Trophoblast cell (in vitro differentiated cells and primary cell): ENCODE measurements at regions not wholly inside any gene's neighbourhood (a gene's known extent, or its start where the extent isn't known, plus 50 kb on each side); places are given as distances from the start of the nearest gene placed in this dataset.
A peak's percentile ranks its signal among the peaks of the same experiment; 100 is the strongest.

Experiments used
- DNase-seq, 2 donors: peaks; one replicate each; pipeline ENCODE4 v3.0.0-alpha.2; 2016
- H2AFZ ChIP-seq: 2 replicates; pipeline ENCODE4 v1.6.1; 2013; ENCODE audit warnings: low read length, moderate library complexity, mild to moderate bottlenecking; ENCODE audit not compliant: insufficient read depth, poor library complexity
- H2AK5ac ChIP-seq: 2 replicates; pipeline ENCODE4 v1.6.1; 2013; ENCODE audit warnings: mild to moderate bottlenecking, low read length
- H2BK120ac ChIP-seq: 2 replicates; pipeline ENCODE4 v1.6.1; 2013; ENCODE audit warnings: low read length, mild to moderate bottlenecking, moderate library complexity; ENCODE audit not compliant: insufficient read depth, poor library complexity
- H2BK12ac ChIP-seq: 2 replicates; pipeline ENCODE4 v1.6.1; 2013; ENCODE audit warnings: mild to moderate bottlenecking, low read length, moderate library complexity
- H2BK5ac ChIP-seq: 2 replicates; pipeline ENCODE4 v1.6.1; 2013; ENCODE audit warnings: low read length, low read depth, moderate library complexity, mild to moderate bottlenecking; ENCODE audit not compliant: poor library complexity
- H3K14ac ChIP-seq: 2 replicates; pipeline ENCODE4 v1.6.1; 2013; ENCODE audit warnings: mild to moderate bottlenecking, low read length
- H3K18ac ChIP-seq: 2 replicates; pipeline ENCODE4 v1.6.1; 2013; ENCODE audit warnings: mild to moderate bottlenecking, low read length
- H3K23ac ChIP-seq: 2 replicates; pipeline ENCODE4 v1.6.1; 2013; ENCODE audit warnings: low read length
- H3K27ac ChIP-seq: 2 replicates; pipeline ENCODE4 v1.5.1; 2013; ENCODE audit warnings: low read depth, mild to moderate bottlenecking, inconsistent platforms, low read length, moderate library complexity
- H3K27me3 ChIP-seq: 2 replicates; pipeline ENCODE4 v1.6.1; 2013; ENCODE audit warnings: inconsistent platforms, mild to moderate bottlenecking, low read length, moderate library complexity; ENCODE audit not compliant: insufficient read depth
- H3K36me3 ChIP-seq, 2 experiments: 1 replicate in 1 of 2; 2 replicates in 1 of 2; pipeline ENCODE4 v1.6.1; 2013; ENCODE audit warnings: low read length in 2 of 2, mild to moderate bottlenecking in 2 of 2, moderate library complexity in 1 of 2; ENCODE audit not compliant: insufficient read depth in 2 of 2, control insufficient read depth in 1 of 2
- H3K4ac ChIP-seq: 2 replicates; pipeline ENCODE4 v1.6.1; 2013; ENCODE audit warnings: low read depth, mild to moderate bottlenecking, low read length, moderate library complexity
- H3K4me1 ChIP-seq, 2 experiments: 1 replicate in 1 of 2; 2 replicates in 1 of 2; pipeline ENCODE4 v1.6.1; 2013; ENCODE audit warnings: low read length in 2 of 2, mild to moderate bottlenecking in 2 of 2, moderate library complexity in 1 of 2; ENCODE audit not compliant: insufficient read depth in 2 of 2, control insufficient read depth in 1 of 2
- H3K4me2 ChIP-seq: 2 replicates; pipeline ENCODE4 v1.6.1; 2013; ENCODE audit warnings: inconsistent platforms, mild to moderate bottlenecking, low read length, moderate library complexity
- H3K4me3 ChIP-seq: 2 replicates; pipeline ENCODE4 v1.5.1; 2013; ENCODE audit warnings: mild to moderate bottlenecking, low read depth, low read length, inconsistent platforms
- H3K79me1 ChIP-seq: one replicate; pipeline ENCODE4 v1.6.1; 2013; ENCODE audit warnings: low read length
- H3K79me2 ChIP-seq: 2 replicates; pipeline ENCODE4 v1.6.1; 2013; ENCODE audit warnings: low read length, mild to moderate bottlenecking; ENCODE audit not compliant: control insufficient read depth, insufficient read depth, poor library complexity
- H3K9ac ChIP-seq: 2 replicates; pipeline ENCODE4 v1.6.1; 2013; ENCODE audit warnings: mild to moderate bottlenecking, low read length
- H3K9me3 ChIP-seq: 2 replicates; pipeline ENCODE4 v1.6.1; 2013; ENCODE audit warnings: low read depth, mild to moderate bottlenecking, control low read depth, inconsistent platforms, low read length; ENCODE audit not compliant: insufficient read depth
- H4K12ac ChIP-seq: 2 replicates; pipeline ENCODE4 v1.6.1; 2013; ENCODE audit warnings: low read depth, mild to moderate bottlenecking, low read length, moderate library complexity
- H4K8ac ChIP-seq: 2 replicates; pipeline ENCODE4 v1.6.1; 2013; ENCODE audit warnings: low read depth, mild to moderate bottlenecking, low read length, moderate library complexity
- H4K91ac ChIP-seq: one replicate; pipeline ENCODE4 v1.6.1; 2013; ENCODE audit warnings: low read depth, mild to moderate bottlenecking, low read length, moderate library complexity
- WGBS: extraction: QIAGEN DNeasy Blood & Tissue Kit; methylation state at CpG from one replicate; pipeline ENCODE4 v1.1.7; 2013; ENCODE audit warnings: missing lambda C conversion rate; ENCODE audit not compliant: insufficient read length, insufficient coverage; ENCODE audit errors: extremely low coverage; 5-methylcytosine and 5-hydroxymethylcytosine counted together

DNA sequence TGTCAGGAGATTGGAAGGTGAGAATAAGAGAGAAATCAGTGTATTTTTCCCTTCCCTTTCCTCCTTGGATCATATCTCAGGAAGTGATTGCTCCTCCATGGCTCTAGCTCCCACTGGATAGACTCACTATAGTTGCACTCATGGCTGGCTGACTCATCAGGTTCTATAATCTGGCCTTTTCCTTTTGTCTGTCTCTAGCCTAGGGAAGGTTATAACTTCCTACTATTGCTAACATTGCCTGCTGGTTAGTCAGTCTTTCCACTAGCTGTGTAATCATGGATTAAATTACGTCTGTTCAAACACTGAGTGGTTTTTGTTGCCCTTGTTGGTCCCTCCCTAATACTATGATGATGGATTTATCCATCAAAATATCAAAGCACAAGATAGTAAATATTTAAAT lies 195.5 kb upstream of the VEGFC start:
- H2BK5ac ChIP-seq, result no peak overlapping the region
- H3K18ac ChIP-seq, result no peak overlapping the region
- H4K91ac ChIP-seq, result no peak overlapping the region
- H3K4ac ChIP-seq, result no peak overlapping the region
- no peaks in the 10 kb centered on the region for H3K36me3 ChIP-seq
- no peak overlapping the region for H2BK12ac ChIP-seq
- H3K9me3 ChIP-seq, result no peaks in the 10 kb centered on the region
- no peak overlapping the region for H3K4me2 ChIP-seq
- no peak overlapping the region for H2BK120ac ChIP-seq
- H2AFZ ChIP-seq, result no peak overlapping the region
- H3K4me3 ChIP-seq, result no peak overlapping the region
- peak in 1 of 2 donors; percentile 26 for DNase-seq
- H3K27ac ChIP-seq, result no peak overlapping the region
- H3K14ac ChIP-seq, result no peak overlapping the region
- H3K79me2 ChIP-seq, result no peaks in the 10 kb centered on the region
- no peaks in the 10 kb centered on the region for H3K79me1 ChIP-seq
- no peaks in the 10 kb centered on the region for H3K27me3 ChIP-seq
- no peak overlapping the region for H4K12ac ChIP-seq
- H2AK5ac ChIP-seq, result no peak overlapping the region
- no peak overlapping the region for H3K9ac ChIP-seq
- no CpG with 5 or more reads among the region's 1 CpG for WGBS
- H3K4me1 ChIP-seq, result no peaks in the 10 kb centered on the region
- no peak overlapping the region for H4K8ac ChIP-seq
- no peak overlapping the region for H3K23ac ChIP-seq

- Histone ChIP-seq H3K79me1 (no peaks in the 10 kb centered on the region), H3K79me2 (no peaks in the 10 kb centered on the region), H2BK120ac (no peak overlapping the region), H3K4me3 (no peak overlapping the region), H2AFZ (no peak overlapping the region), H4K91ac (no peak overlapping the region), H2AK5ac (no peak overlapping the region), H4K12ac (no peak overlapping the region), H3K18ac (no peak overlapping the region), H3K27me3 (no peaks in the 10 kb centered on the region), H3K27ac (no peak overlapping the region), H4K8ac (no peak overlapping the region), H3K36me3 (no peaks in the 10 kb centered on the region), H3K4me1 (no peaks in the 10 kb centered on the region), H3K9ac (no peak overlapping the region), H2BK5ac (no peak overlapping the region), H3K14ac (no peak overlapping the region), H3K4ac (no peak overlapping the region), H3K9me3 (no peaks in the 10 kb centered on the region), H3K23ac (no peak overlapping the region), H2BK12ac (no peak overlapping the region), H3K4me2 (no peak overlapping the region)
- DNase-seq, result no peak
- no CpG with 5 or more reads among the region's 1 CpG for WGBS
Observed at GRCh38 chr4:176989186-176989585, 196.5 kb upstream of the VEGFC start.

DNA sequence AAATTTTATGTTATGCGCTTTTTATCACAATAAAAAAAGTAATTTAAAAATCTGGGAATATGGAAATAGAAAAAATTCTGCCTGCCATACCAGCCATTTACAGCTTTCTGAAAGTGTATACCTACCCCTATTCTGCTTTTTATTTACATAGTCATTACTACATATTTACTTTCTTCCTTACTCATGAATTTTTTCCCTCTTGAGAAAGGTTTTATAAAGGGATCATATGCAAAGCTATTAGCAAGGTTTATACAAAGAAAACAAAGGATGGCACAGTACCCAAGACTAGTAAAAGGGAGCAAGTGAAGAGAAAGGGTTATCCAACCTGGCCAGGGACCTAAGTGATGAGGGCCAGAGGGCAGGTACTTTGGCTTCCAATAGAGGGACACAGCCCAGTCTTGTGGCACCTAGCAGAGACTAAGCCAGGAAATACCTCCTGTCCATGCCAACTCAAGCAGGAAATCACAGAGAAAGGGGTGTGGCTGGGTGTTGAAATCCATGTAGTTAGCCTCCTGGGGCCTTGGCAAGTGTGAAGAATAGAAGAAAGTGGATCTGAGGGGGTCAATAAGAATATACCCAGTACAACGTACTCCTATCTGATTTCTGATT lies 207.3 kb upstream of the VEGFC start:
- Histone ChIP-seq H4K8ac (no peak overlapping the region), H3K14ac (no peak overlapping the region), H2AFZ (no peak overlapping the region), H3K36me3 (no peaks in the 10 kb centered on the region), H3K4me2 (no peak overlapping the region), H2AK5ac (no peak overlapping the region), H3K9me3 (no peaks in the 10 kb centered on the region), H2BK5ac (no peak overlapping the region), H4K12ac (no peak overlapping the region), H3K18ac (no peak overlapping the region), H3K27ac (no peak overlapping the region), H3K79me2 (no peaks in the 10 kb centered on the region), H4K91ac (no peak overlapping the region), H3K4ac (no peak overlapping the region), H3K4me3 (no peak overlapping the region), H3K79me1 (no peaks in the 10 kb centered on the region), H3K27me3 (no peaks in the 10 kb centered on the region), H2BK120ac (no peak overlapping the region), H3K9ac (no peak overlapping the region), H3K23ac (no peak overlapping the region), H3K4me1 (no peaks in the 10 kb centered on the region), H2BK12ac (no peak overlapping the region)
- WGBS, result no CpG with 5 or more reads among the region's 2 CpGs
- DNase-seq, result no peak

GRCh38 chr4:177001271-177002175 lies 208.8 kb upstream of the VEGFC start:
- no peak overlapping the region for H3K4ac ChIP-seq
- no peak overlapping the region for H4K91ac ChIP-seq
- H3K36me3 ChIP-seq, result no peaks in the 10 kb centered on the region
- H3K4me3 ChIP-seq, result no peak overlapping the region
- H3K9ac ChIP-seq, result no peak overlapping the region
- H3K79me2 ChIP-seq, result no peaks in the 10 kb centered on the region
- no peak overlapping the region for H3K27ac ChIP-seq
- no peaks in the 10 kb centered on the region for H3K9me3 ChIP-seq
- no peak overlapping the region for H2BK5ac ChIP-seq
- WGBS, result no CpG with 5 or more reads among the region's 3 CpGs
- no peak overlapping the region for H4K8ac ChIP-seq
- no peak overlapping the region for H3K23ac ChIP-seq
- no peaks in the 10 kb centered on the region for H3K27me3 ChIP-seq
- H2AK5ac ChIP-seq, result no peak overlapping the region
- H4K12ac ChIP-seq, result no peak overlapping the region
- H3K4me1 ChIP-seq, result no peaks in the 10 kb centered on the region
- H3K14ac ChIP-seq, result no peak overlapping the region
- no peak overlapping the region for H2BK120ac ChIP-seq
- no peak overlapping the region for H3K18ac ChIP-seq
- no peak for DNase-seq
- no peak overlapping the region for H2BK12ac ChIP-seq
- no peak overlapping the region for H3K4me2 ChIP-seq
- no peak overlapping the region for H2AFZ ChIP-seq
- H3K79me1 ChIP-seq, result no peaks in the 10 kb centered on the region
